Breast epithelium (tissue), 4 donors: ENCODE measurements at regions not wholly inside any gene's neighbourhood (a gene's known extent, or its start where the extent isn't known, plus 50 kb on each side); places are given as distances from the start of the nearest gene placed in this dataset.

ENCODE experiments used
- DNase-seq, 2 donors: peaks; one replicate each; pipeline ENCODE4 v3.0.0-alpha.2; 2019; ENCODE audit warnings: low spot score in 2 of 2
- H3K27ac ChIP-seq, 2 donors: fragments of 200-600 bp; sonication (generic) in 1 of 2; one replicate each; pipeline ENCODE4 v1.5.1; 2016 to 2019; ENCODE audit warnings: mild to moderate bottlenecking in 1 of 2
- H3K27me3 ChIP-seq, 2 donors: fragments of 200-600 bp; sonication (generic) in 1 of 2; one replicate each; pipeline versions ENCODE4 v1.5.1 to v1.6.0; 2017 to 2019; ENCODE audit warnings: control low read depth in 1 of 2, mild to moderate bottlenecking in 1 of 2
- H3K36me3 ChIP-seq: fragments of 200-600 bp; one replicate; pipeline ENCODE4 v1.5.1; 2019
- H3K4me1 ChIP-seq, 2 donors: fragments of 200-600 bp; sonication (generic); one replicate each; pipeline ENCODE4 v1.5.1; 2016 to 2019; ENCODE audit warnings: control low read depth in 1 of 2
- H3K4me3 ChIP-seq, 3 donors: fragments of 200-600 bp; sonication (generic); 1 replicate in 2 of 3; 2 replicates in 1 of 3; pipeline ENCODE4 v1.5.1; 2016 to 2019; ENCODE audit warnings: mild to moderate bottlenecking in 3 of 3, moderate library complexity in 2 of 3
- H3K9me3 ChIP-seq, 2 donors: fragments of 200-600 bp; sonication (generic) in 1 of 2; one replicate each; pipeline ENCODE4 v1.5.1; 2016 to 2019; ENCODE audit warnings: control low read depth in 1 of 2
- POLR2A ChIP-seq: fragments of 450-650 bp; IDR thresholded peaks from one replicate; pipeline ENCODE4 v1.6.1; 2016; ENCODE audit warnings: antibody characterized with exemption, mild to moderate bottlenecking, moderate library complexity
- POLR2AphosphoS5 ChIP-seq, 3 donors: sonication (generic); formaldehyde crosslinking; IDR thresholded peaks; one replicate each; pipeline ENCODE4 v1.6.1; 2017; ENCODE audit warnings: antibody characterized with exemption in 3 of 3
- intact Hi-C: fragments of 100-400 bp; cut with DNase I; formaldehyde crosslinking; loops from one replicate; pipeline ENCODE4 v1.15.1; 2023; ENCODE audit warnings: low total_unique reads
- TF ChIP-seq, protein P1 (sequence below), 3 donors: fragments of 450-650 bp; IDR thresholded peaks; one replicate each; pipeline ENCODE4 v1.5.1; 2016 to 2017; ENCODE audit warnings: antibody characterized with exemption in 3 of 3, mild to moderate bottlenecking in 3 of 3, moderate library complexity in 3 of 3

DNA sequence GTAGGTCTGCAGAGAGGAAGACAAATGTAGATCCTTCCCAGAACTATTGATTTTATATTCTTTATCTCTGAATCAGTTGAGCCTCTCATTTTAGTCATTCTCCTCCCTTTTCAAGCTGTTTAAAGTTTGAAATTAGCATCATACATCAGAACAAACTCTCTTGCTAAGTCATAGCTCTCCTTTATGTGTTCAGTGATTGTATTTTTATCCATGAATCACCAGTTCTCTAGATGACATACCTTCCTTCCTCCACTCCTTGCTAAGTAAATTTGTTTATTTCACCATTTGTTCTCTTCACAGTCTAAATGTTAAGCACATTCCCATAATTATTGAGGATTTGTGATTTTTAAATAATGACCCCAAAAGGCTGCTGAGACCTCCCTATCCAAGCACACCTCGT is 63.5 kb upstream of the RAPGEF4 start:
- intact Hi-C loops = loop anchor here (10.0 kb wide), 1 partner anchor 1647 kb away; no protein-coding TSS in a partner anchor
- Histone ChIP-seq H3K4me1 (no peaks in the 10 kb centered on the region), H3K4me3 (no peak overlapping the region), H3K27ac (no peak overlapping the region), H3K9me3 (peaks cover 0 to 10% of the 10 kb centered on the region in 2 donors), H3K36me3 (no peaks in the 10 kb centered on the region), H3K27me3 (no peaks in the 10 kb centered on the region)
- TF ChIP-seq POLR2A = no peak
- TF ChIP-seq, protein P1, sequence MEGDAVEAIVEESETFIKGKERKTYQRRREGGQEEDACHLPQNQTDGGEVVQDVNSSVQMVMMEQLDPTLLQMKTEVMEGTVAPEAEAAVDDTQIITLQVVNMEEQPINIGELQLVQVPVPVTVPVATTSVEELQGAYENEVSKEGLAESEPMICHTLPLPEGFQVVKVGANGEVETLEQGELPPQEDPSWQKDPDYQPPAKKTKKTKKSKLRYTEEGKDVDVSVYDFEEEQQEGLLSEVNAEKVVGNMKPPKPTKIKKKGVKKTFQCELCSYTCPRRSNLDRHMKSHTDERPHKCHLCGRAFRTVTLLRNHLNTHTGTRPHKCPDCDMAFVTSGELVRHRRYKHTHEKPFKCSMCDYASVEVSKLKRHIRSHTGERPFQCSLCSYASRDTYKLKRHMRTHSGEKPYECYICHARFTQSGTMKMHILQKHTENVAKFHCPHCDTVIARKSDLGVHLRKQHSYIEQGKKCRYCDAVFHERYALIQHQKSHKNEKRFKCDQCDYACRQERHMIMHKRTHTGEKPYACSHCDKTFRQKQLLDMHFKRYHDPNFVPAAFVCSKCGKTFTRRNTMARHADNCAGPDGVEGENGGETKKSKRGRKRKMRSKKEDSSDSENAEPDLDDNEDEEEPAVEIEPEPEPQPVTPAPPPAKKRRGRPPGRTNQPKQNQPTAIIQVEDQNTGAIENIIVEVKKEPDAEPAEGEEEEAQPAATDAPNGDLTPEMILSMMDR (IDR thresholded peaks at IDR 0.05) = no peak
- no peak for TF ChIP-seq POLR2AphosphoS5 (IDR thresholded peaks at IDR 0.05)
- no peak for DNase-seq

DNA sequence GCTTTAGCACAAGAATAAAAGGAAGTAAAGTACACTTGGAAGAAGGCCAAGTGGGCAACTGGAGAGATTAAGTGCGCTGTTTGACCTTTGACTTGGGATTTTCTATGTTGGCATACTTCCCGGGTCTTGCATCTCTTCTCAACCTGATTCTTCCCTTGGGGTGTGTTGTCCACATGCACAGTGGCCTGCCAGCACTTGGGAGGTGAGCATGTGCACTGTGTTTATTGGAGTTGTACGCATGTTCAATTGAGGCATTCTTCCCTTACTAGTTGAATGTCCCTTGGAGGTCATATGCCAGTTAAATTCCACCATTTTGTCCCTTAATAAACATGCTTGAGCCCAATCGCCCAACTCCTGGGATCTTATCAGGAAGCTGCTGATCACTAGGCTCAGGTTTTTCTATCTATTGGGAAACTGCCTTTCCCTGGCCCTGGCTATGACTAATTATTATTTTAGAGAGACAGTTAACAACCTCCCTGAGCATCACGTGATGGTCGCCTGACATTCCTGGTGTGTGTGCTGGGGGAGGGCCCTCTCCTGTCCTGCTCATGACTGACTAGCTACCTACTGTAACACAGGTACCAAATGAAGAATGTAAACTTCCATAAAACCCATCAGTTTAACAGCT is 62.5 kb upstream of the RAPGEF4 start:
- no peak overlapping the region for H3K27ac ChIP-seq
- H3K36me3 ChIP-seq = no peaks in the 10 kb centered on the region
- DNase-seq = no peak
- intact Hi-C loops = loop anchor here (10.0 kb wide), 1 partner anchor 1648 kb away; no protein-coding TSS in a partner anchor
- H3K9me3 ChIP-seq = peaks cover 0 to 10% of the 10 kb centered on the region in 2 donors
- TF ChIP-seq POLR2A (no peak), POLR2AphosphoS5 (IDR thresholded peaks at IDR 0.05) (no peak)
- TF ChIP-seq, protein P1 (IDR thresholded peaks at IDR 0.05) = no peak
- no peaks in the 10 kb centered on the region for H3K4me1 ChIP-seq
- H3K27me3 ChIP-seq = no peaks in the 10 kb centered on the region
- no peak overlapping the region for H3K4me3 ChIP-seq

DNA sequence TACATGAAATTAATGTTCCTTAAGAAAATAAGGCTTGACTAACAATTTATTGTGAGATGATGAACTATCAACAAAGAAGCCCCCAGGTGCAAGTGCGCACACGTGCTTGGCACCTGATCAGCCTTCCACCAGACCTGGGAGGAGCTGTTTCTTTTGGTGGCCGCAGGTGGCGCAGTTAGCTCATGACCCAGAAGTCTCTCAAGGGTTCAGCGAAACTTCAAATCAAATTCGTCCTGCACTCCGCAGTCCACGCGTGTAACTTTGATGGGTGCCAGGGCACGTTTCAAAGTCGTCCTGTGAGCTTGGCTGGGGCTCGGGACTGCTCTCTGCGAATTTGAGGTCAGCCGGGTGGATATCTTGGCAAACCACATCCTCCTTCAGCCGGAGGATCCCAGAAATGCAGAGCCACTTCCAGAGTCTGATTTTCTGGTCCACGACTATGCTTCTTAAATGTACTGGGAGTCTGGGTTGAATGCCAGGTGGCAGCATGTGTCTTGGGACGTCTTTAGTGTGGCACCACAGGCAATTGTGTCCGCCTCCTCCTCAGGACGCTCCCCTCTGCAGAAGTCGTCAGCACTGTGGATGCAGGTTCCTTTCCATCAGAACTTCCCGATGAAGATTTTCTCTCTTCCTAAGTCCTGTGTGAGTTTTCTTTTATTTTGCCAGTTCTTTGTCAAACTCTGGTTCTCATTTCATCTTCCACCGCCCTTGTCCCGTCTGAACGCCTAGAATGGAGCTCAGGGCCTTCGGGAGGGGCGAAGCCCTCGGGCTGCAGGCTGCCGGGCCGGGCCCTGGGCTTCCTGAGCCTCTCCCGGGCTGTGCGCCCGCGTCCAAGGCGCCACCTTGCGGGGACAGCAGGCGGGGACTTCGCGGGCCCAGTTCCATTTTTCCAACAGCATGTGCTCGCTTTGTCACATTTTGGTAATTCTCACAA is 61.3 kb upstream of the RAPGEF4 start:
- Histone ChIP-seq H3K4me3 (no peak overlapping the region), H3K4me1 (no peaks in the 10 kb centered on the region), H3K9me3 (peaks cover 0 to 10% of the 10 kb centered on the region in 2 donors), H3K27me3 (no peaks in the 10 kb centered on the region), H3K27ac (no peak overlapping the region), H3K36me3 (no peaks in the 10 kb centered on the region)
- TF ChIP-seq, protein P1 (IDR thresholded peaks at IDR 0.05) = no peak
- TF ChIP-seq POLR2A = no peak
- TF ChIP-seq POLR2AphosphoS5 (IDR thresholded peaks at IDR 0.05) = no peak
- intact Hi-C loops = loop anchor here (10.0 kb wide), 1 partner anchor 1650 kb away; no protein-coding TSS in a partner anchor
- no peak for DNase-seq

DNA sequence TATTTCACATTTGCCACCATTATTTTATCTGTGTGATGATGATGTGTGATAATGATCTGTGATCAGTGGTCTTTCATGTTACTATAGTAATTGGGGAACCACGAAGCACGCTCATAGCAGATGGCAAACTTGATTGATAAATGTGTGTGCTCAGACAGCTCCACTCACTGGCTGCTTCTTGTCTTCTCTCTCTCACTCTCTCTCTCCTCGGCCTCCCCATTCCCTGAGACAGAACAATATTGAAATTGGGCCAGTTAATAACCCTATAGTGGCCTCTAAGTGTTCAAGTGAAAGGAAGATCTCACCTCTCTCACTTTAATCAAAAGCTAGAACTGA is 60.7 kb upstream of the RAPGEF4 start:
- intact Hi-C loops = loop anchor here (10.0 kb wide), 1 partner anchor 1650 kb away; no protein-coding TSS in a partner anchor

More for the DNA sequence above, 60.7 kb upstream of the RAPGEF4 start:
- no peak overlapping the region for H3K4me3 ChIP-seq
- no peaks in the 10 kb centered on the region for H3K4me1 ChIP-seq
- H3K27ac ChIP-seq = no peak overlapping the region
- H3K9me3 ChIP-seq = peaks cover 0 to 10% of the 10 kb centered on the region in 2 donors
- no peaks in the 10 kb centered on the region for H3K27me3 ChIP-seq
- no peak for TF ChIP-seq POLR2AphosphoS5 (IDR thresholded peaks at IDR 0.05)
- TF ChIP-seq POLR2A = no peak
- TF ChIP-seq, protein P1 (IDR thresholded peaks at IDR 0.05) = no peak
- no peak for DNase-seq
- no peaks in the 10 kb centered on the region for H3K36me3 ChIP-seq
